ENCODE measurements at regions not wholly inside any gene's neighbourhood (a gene's known extent, or its start where the extent isn't known, plus 50 kb on each side); places are given as distances from the start of the nearest gene placed in this dataset.
A peak's percentile ranks its signal among the peaks of the same experiment; 100 is the strongest.

GRCh38 chr3:187947927-187948682 lies 202.8 kb upstream of the BCL6 start:
- Mint-ChIP-seq H3K4me3 (no peak overlapping the region), H3K4me1 (ENCODE audit: low read depth) (peaks cover 12% of the 10 kb centered on the region), H3K9me3 (peaks cover 4% of the 10 kb centered on the region), H3K27ac (no peak overlapping the region), H3K27me3 (ENCODE audit: insufficient read depth) (peaks cover 3% of the 10 kb centered on the region), H3K36me3 (ENCODE audit: low read depth) (peaks cover 3% of the 10 kb centered on the region)
- intact Hi-C loops (cut with micrococcal nuclease) = no loop called here
- DNase-seq (ENCODE audit: low spot score) = no peak

- intact Hi-C loops (cut with micrococcal nuclease) = no loop called here
- H3K4me3 Mint-ChIP-seq = no peak overlapping the region
- H3K27ac Mint-ChIP-seq = no peak overlapping the region
- peaks cover 3% of the 10 kb centered on the region for H3K36me3 Mint-ChIP-seq (ENCODE audit: low read depth)
- peaks cover 24% of the 10 kb centered on the region for H3K4me1 Mint-ChIP-seq (ENCODE audit: low read depth)
- no peak for DNase-seq (ENCODE audit: low spot score)
- H3K9me3 Mint-ChIP-seq = peaks cover 4% of the 10 kb centered on the region
- H3K27me3 Mint-ChIP-seq (ENCODE audit: insufficient read depth) = peaks cover 3% of the 10 kb centered on the region
Measured at GRCh38 chr3:187949093-187949820, 204.0 kb upstream of the BCL6 start.

GRCh38 chr3:187950671-187951070 lies 203.3 kb upstream of the LPP start:
- Mint-ChIP-seq H3K27me3 (ENCODE audit: insufficient read depth) (peaks cover 3% of the 10 kb centered on the region), H3K4me3 (no peak overlapping the region), H3K9me3 (peaks cover 4% of the 10 kb centered on the region), H3K36me3 (ENCODE audit: low read depth) (peaks cover 3% of the 10 kb centered on the region), H3K27ac (no peak overlapping the region), H3K4me1 (ENCODE audit: low read depth) (peaks cover 38% of the 10 kb centered on the region)
- intact Hi-C loops (cut with micrococcal nuclease) = loop anchor here (2.0 kb wide), 1 partner anchor 14 kb away; no protein-coding TSS in a partner anchor
- no peak for DNase-seq (ENCODE audit: low spot score)

- Mint-ChIP-seq H3K36me3 (ENCODE audit: low read depth) (peaks cover 4% of the 10 kb centered on the region), H3K27ac (no peak overlapping the region), H3K4me3 (no peak overlapping the region), H3K4me1 (ENCODE audit: low read depth) (peaks cover 46% of the 10 kb centered on the region), H3K27me3 (ENCODE audit: insufficient read depth) (no peaks in the 10 kb centered on the region), H3K9me3 (peaks cover 4% of the 10 kb centered on the region)
- no peak for DNase-seq (ENCODE audit: low spot score)
- intact Hi-C loops (cut with micrococcal nuclease) = loop anchor here (2.0 kb wide), 1 partner anchor 15 kb away; no protein-coding TSS in a partner anchor
Measured at GRCh38 chr3:187951452-187952190, 202.3 kb upstream of the LPP start.

- Mint-ChIP-seq H3K9me3 (peaks cover 4% of the 10 kb centered on the region), H3K27ac (no peak overlapping the region), H3K4me1 (ENCODE audit: low read depth) (peaks cover 55% of the 10 kb centered on the region), H3K36me3 (ENCODE audit: low read depth) (peaks cover 4% of the 10 kb centered on the region), H3K4me3 (no peak overlapping the region), H3K27me3 (ENCODE audit: insufficient read depth) (no peaks in the 10 kb centered on the region)
- DNase-seq (ENCODE audit: low spot score) = no peak
- intact Hi-C loops (cut with micrococcal nuclease) = no loop called here
Measured at GRCh38 chr3:187952849-187953248, 201.1 kb upstream of the LPP start.

GRCh38 chr3:187954516-187954872 lies 199.5 kb upstream of the LPP start:
- peaks cover 67% of the 10 kb centered on the region for H3K4me1 Mint-ChIP-seq (ENCODE audit: low read depth)
- H3K27ac Mint-ChIP-seq = no peak overlapping the region
- H3K4me3 Mint-ChIP-seq = no peak overlapping the region
- DNase-seq (ENCODE audit: low spot score) = no peak
- peaks cover 4% of the 10 kb centered on the region for H3K9me3 Mint-ChIP-seq
- intact Hi-C loops (cut with micrococcal nuclease) = no loop called here
- peaks cover 4% of the 10 kb centered on the region for H3K36me3 Mint-ChIP-seq (ENCODE audit: low read depth)
- H3K27me3 Mint-ChIP-seq (ENCODE audit: insufficient read depth) = no peaks in the 10 kb centered on the region

GRCh38 chr3:187954873-187955586 lies 198.9 kb upstream of the LPP start:
- Mint-ChIP-seq H3K27ac (no peak overlapping the region), H3K27me3 (ENCODE audit: insufficient read depth) (no peaks in the 10 kb centered on the region), H3K36me3 (ENCODE audit: low read depth) (peaks cover 4% of the 10 kb centered on the region), H3K9me3 (peaks cover 4% of the 10 kb centered on the region), H3K4me3 (no peak overlapping the region), H3K4me1 (ENCODE audit: low read depth) (peaks cover 67% of the 10 kb centered on the region)
- DNase-seq (ENCODE audit: low spot score) = no peak
- intact Hi-C loops (cut with micrococcal nuclease) = no loop called here

GRCh38 chr3:187955587-187955952 lies 198.4 kb upstream of the LPP start:
- H3K4me3 Mint-ChIP-seq = no peak overlapping the region
- no peak for DNase-seq (ENCODE audit: low spot score)
- peaks cover 67% of the 10 kb centered on the region for H3K4me1 Mint-ChIP-seq (ENCODE audit: low read depth)
- H3K9me3 Mint-ChIP-seq = peaks cover 4% of the 10 kb centered on the region
- intact Hi-C loops (cut with micrococcal nuclease) = no loop called here
- peaks cover 4% of the 10 kb centered on the region for H3K36me3 Mint-ChIP-seq (ENCODE audit: low read depth)
- no peaks in the 10 kb centered on the region for H3K27me3 Mint-ChIP-seq (ENCODE audit: insufficient read depth)
- no peak overlapping the region for H3K27ac Mint-ChIP-seq

GRCh38 chr3:187957165-187957581 lies 196.8 kb upstream of the LPP start:
- intact Hi-C loops (cut with micrococcal nuclease) = loop anchor here (1.0 kb wide), 1 partner anchor 34 kb away; no protein-coding TSS in a partner anchor
- no peaks in the 10 kb centered on the region for H3K27me3 Mint-ChIP-seq (ENCODE audit: insufficient read depth)
- peaks cover 1% of the 10 kb centered on the region for H3K36me3 Mint-ChIP-seq (ENCODE audit: low read depth)
- H3K4me1 Mint-ChIP-seq (ENCODE audit: low read depth) = peaks cover 58% of the 10 kb centered on the region
- peaks cover under 1% of the 10 kb centered on the region for H3K9me3 Mint-ChIP-seq
- no peak overlapping the region for H3K27ac Mint-ChIP-seq
- H3K4me3 Mint-ChIP-seq = no peak overlapping the region
- no peak for DNase-seq (ENCODE audit: low spot score)

GRCh38 chr3:187957582-187957981 lies 196.4 kb upstream of the LPP start:
- intact Hi-C loops (cut with micrococcal nuclease) = loop anchor here (1.0 kb wide), 1 partner anchor 34 kb away; no protein-coding TSS in a partner anchor
- H3K4me3 Mint-ChIP-seq = no peak overlapping the region
- peaks cover 1% of the 10 kb centered on the region for H3K36me3 Mint-ChIP-seq (ENCODE audit: low read depth)
- no peak overlapping the region for H3K27ac Mint-ChIP-seq
- peaks cover 57% of the 10 kb centered on the region for H3K4me1 Mint-ChIP-seq (ENCODE audit: low read depth)
- H3K27me3 Mint-ChIP-seq (ENCODE audit: insufficient read depth) = no peaks in the 10 kb centered on the region
- no peaks in the 10 kb centered on the region for H3K9me3 Mint-ChIP-seq
- no peak for DNase-seq (ENCODE audit: low spot score)

- intact Hi-C loops (cut with micrococcal nuclease) = loop anchor here (1.0 kb wide), 1 partner anchor 22 kb away; no protein-coding TSS in a partner anchor
- DNase-seq (ENCODE audit: low spot score) = peak; percentile 35
- H3K4me1 Mint-ChIP-seq (ENCODE audit: low read depth) = peaks cover 50% of the 10 kb centered on the region
- no peaks in the 10 kb centered on the region for H3K27me3 Mint-ChIP-seq (ENCODE audit: insufficient read depth)
- H3K9me3 Mint-ChIP-seq = no peaks in the 10 kb centered on the region
- peak overlapping the region; percentile 57 for H3K27ac Mint-ChIP-seq
- H3K36me3 Mint-ChIP-seq (ENCODE audit: low read depth) = peaks cover 1% of the 10 kb centered on the region
- peak overlapping the region; percentile 61 for H3K4me3 Mint-ChIP-seq
Measured at GRCh38 chr3:187958432-187959003, 195.4 kb upstream of the LPP start.

GRCh38 chr3:187960820-187961219 lies 193.1 kb upstream of the LPP start:
- H3K4me3 Mint-ChIP-seq = no peak overlapping the region
- intact Hi-C loops (cut with micrococcal nuclease) = no loop called here
- peaks cover 8% of the 10 kb centered on the region for H3K27me3 Mint-ChIP-seq (ENCODE audit: insufficient read depth)
- H3K36me3 Mint-ChIP-seq (ENCODE audit: low read depth) = peaks cover 1% of the 10 kb centered on the region
- no peak overlapping the region for H3K27ac Mint-ChIP-seq
- peaks cover 30% of the 10 kb centered on the region for H3K4me1 Mint-ChIP-seq (ENCODE audit: low read depth)
- H3K9me3 Mint-ChIP-seq = no peaks in the 10 kb centered on the region
- no peak for DNase-seq (ENCODE audit: low spot score)
